HG03095 (cell line): ENCODE measurements at regions not wholly inside any gene's neighbourhood (a gene's known extent, or its start where the extent isn't known, plus 50 kb on each side); places are given as distances from the start of the nearest gene placed in this dataset.

Source experiments
- ATAC-seq: cut with Tn5 transposase; IDR thresholded peaks from one replicate; pipeline ENCODE4 v1.9.1; 2021; ENCODE audit warnings: moderate library complexity; ENCODE audit not compliant: unreplicated experiment

DNA sequence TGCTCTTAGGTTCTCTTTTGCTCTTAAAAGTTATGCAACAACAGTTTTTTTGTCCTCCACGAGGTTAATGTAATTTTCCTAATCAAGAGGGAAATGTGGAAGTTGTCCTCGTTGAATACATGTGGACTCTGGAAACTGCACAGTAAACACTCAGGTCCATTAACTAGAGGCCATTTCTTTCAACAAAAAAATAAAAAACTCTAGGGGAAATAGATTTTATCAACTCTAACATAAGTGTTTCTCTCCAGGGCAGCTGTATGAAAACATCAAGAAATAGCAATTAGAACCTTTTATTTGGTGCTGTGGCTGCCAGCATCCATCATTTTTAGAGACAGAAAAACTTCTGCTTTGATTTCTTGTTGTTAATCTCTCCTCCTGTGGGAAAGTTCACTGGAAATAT, 288.6 kb downstream of the ICE1 start:
- no peak for ATAC-seq

GRCh38 chr5:5710471-5710870, 288.0 kb downstream of the ICE1 start:
- ATAC-seq: no peak

- no peak for ATAC-seq
Observed at GRCh38 chr5:5708367-5708919, 286.0 kb downstream of the ICE1 start.

GRCh38 chr5:5705010-5705409, 282.5 kb downstream of the ICE1 start:
- ATAC-seq: no peak

DNA sequence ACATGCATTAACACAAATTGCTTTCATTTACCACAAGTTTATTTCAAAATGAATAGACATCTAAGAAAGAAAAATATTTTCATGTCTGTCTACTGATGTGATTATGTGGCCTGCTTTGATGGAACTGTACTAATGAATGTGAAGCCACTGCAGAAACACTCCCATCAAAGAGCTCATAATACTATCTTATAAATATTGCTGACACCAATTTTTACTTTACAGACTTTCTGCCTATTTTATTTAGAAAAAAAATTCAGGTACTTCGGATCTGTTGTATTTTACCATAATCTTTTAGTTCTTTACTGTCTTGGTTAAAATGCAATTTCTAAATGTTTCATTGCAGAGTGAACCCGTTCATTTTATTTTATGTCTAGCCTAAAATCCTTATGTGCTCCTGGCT, 281.9 kb downstream of the ICE1 start:
- no peak for ATAC-seq

DNA sequence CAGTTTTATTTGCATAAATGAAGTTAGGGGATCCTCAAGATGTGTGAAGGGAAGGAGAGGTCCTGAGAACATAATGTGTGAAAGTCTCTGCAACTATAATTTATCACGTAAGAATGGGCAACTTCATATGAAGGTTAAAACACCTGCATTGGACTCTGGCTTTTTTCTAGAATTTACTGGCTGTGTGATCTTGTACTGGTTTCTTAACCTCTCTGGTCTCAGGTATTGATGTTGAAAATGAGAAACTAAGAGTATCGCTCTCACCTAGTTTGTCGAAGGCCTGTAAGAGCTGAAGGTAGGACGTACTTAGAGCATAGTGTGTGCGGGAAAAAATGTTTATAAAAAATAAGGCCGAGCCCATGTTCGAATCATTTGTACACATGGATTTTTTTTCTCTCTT, 280.5 kb downstream of the ICE1 start:
- no peak for ATAC-seq

- ATAC-seq: no peak
Observed at GRCh38 chr5:5700549-5700948, 278.1 kb downstream of the ICE1 start.

DNA sequence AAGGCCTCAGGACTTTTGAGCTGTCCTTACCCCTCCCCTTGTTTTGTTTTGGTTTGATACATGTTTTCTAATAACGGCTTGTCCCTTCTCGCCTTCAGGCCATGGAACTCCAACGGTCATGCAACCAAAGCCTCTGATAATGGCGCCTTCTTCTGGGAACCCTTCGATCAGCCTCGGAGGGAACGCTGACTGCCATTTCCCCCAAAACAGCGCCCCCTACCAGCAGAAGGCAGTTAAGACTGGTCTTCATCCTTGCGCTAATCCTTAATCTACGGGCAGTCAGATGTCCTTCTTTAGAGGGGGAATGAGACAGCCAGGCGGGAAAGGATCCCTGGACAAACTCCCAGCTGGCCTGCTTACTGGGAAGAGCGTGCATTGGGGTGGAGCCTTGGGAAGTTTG, 276.6 kb downstream of the ICE1 start:
- no peak for ATAC-seq

DNA sequence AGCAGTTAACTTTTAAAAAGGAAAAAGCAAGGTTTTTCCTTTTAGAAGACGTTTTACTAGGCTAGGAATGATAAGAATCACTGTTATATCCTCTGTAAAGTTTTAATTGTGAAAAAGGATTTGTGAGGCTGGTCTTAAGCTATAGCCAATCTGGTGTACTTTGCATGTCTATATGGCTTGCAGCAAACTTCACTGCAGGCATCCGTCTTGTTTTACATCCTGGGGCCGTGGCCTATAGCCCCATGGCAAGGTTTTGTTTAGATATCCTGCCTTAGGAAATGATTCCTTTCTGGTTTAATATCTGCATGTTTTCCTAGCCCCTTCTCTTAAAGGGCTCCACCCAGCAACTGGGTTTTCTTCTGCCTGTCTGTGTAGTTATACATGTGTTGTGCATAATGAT, 272.8 kb downstream of the ICE1 start:
- ATAC-seq: no peak

DNA sequence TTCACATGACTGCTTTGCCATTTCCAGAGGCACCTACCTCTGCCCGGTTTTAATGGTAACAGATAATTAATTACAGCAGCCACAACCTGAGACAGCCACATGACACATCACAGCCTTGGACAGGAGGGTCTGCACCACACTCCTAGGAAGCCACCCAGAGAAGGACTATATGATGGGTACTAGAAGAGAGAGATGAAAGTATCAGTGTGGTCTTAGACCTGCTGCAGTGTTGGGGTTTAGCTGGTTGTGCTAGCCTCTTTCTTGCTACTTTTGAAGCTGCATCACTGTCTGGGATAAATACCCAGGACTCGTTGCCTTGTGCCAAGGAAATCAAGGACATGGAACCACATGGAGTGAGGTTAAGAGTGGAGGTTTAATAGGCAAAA, 266.4 kb downstream of the ICE1 start:
- ATAC-seq: no peak

DNA sequence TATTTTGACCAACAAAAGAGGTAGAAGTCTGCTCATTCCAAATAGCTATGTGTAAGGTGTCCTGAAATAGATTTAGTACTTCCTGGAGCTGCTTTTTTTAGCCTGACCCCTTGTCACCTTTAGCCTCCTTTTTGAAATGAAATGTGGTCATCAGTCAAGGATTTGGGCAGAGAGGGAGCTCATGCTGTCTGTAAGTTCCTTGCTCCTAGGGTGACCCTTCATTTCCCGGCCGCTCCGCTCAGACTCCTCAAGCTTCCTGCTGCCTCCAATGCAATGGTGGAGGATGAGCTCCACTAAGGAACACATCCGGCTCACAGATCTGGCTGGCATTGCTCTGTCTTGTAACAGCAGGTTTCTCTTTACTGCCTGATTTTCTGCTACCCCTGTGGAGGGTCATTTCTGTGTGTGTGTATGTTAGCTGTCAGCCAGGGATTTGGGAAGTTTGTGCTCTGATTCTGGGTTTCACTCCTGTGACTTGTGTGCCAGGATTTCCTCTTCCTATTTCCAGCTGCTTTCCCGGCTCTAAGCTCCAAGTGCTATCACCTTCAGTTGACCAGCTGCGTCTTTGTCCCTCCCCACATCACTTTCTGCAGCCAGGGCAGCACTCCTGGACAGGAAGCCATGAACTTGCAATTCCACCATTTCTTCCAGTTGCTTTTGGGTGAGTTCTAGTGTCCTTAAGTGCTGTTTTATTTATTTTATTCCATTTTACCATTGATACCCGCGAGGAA, 265.9 kb downstream of the ICE1 start:
- ATAC-seq: no peak

GRCh38 chr5:5687113-5687512, 264.6 kb downstream of the ICE1 start:
- ATAC-seq: no peak

GRCh38 chr5:5686356-5686755, 263.9 kb downstream of the ICE1 start:
- no peak for ATAC-seq

DNA sequence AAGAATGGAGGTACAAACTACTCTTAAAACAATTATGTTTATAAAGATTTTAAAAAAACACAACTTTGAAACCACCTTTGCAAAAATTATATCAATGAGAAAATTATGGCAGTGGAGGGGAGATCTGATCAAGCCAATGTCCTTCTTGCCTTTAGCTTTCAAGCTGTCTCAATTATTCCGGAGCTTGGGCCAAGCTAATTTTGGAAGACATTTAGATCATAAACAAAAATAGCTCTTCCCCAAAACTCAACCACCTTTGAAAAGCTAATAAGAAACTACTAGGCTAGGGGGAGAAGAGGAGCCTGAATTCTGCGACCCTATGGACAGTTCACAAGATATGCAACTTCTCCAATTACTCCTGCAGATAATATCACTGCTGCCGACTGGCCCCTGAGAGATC, 263.3 kb downstream of the ICE1 start:
- ATAC-seq: no peak

DNA sequence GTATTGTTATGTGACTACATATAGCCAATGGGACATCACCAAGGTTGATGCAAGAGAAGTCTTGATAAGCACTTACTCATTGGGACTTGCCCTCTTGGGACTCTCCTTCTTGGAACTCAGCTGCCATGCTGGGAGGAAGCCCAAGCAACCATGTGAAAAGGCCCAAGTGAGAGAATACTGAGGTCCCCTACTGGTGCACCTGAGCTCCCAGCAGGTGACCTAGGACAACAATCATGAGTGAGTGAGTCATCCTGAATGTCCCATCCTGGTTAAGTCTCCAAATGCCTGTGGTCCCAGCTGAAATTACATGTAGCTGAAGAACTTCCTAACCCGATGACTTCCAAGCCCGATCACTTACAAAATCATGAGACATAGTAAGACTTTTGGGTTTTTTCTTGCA, 260.7 kb downstream of the ICE1 start:
- no peak for ATAC-seq

DNA sequence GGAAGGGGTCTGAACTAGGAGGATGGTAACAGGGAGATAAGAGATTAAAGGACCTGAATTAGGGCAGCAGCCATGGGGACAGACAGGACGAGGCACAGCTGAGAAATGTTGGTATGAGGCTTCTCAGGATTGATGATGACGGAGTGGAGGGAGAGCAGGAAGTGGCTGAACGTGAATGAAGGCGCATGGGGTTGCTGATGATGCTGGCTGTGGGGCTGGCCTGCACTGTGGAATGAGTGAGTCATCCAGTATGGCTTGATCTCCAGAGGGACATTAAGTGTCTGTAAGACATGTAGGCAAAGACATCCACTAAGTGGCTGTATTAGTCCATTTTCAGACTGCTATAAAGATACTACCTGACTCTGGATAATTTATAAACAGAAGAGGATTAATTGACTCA, 256.4 kb downstream of the ICE1 start:
- ATAC-seq: no peak

DNA sequence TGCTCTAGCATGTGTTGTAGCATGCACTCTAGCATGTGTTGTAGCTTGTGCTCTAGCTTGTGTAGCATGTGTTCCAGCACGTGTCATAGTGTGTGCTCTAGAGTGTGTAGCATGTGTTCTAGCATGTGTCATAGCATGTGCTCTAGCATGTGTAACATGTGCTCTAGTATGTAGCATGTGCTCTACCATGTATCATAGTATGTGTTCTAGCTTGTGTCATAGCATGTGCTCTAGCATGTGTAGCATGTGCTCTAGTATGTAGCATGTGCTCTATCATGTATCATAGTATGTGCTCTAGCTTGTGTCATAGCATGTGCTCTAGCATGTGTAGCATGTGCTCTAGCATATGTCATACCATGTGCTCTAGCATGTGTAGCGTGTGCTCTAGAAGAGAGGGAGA, 255.3 kb downstream of the ICE1 start:
- no peak for ATAC-seq

DNA sequence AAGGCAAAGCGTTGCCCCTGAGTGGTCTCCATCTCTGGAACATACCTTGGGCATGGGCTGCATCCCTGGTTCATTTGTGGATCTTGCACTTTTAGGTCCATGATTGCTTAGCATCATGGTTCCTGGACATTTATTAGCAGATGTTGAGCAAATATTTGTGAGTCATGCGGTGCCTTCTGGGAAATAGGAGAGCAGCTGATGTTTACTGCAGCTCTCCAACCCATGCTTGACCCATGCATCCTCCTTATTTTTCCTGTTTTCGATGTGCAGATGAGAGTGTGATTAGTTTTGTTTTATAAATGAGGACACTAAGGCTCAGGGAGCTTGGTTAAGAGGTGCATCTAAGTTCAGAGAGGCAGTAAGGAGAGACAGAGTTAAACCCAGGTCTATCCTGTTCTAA, 253.7 kb downstream of the ICE1 start:
- no peak for ATAC-seq

- no peak for ATAC-seq
Observed at GRCh38 chr5:5675511-5675910, 253.0 kb downstream of the ICE1 start.

GRCh38 chr5:5671823-5672222, 249.3 kb downstream of the ICE1 start:
- no peak for ATAC-seq

- no peak for ATAC-seq
Observed at GRCh38 chr5:5667136-5667554, 244.7 kb downstream of the ICE1 start.

DNA sequence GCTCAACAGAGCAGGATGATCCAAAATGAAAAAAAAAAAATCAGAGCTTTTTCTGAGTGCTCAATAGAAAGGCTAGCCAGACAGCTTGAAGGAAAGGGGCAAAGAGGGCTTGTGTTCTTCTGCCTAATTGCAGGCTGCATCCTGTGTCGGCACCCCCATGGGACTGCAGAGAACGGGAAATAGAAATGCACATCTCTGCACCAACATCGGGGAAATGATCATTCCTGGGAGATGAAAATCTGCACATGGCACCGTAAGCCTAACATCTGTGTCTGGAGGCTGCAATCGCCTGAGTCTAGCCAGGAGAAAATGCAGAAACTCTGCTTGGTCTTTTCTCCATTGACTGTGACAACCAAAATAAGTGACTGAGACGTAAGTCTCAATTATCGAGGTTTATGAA, 243.9 kb downstream of the ICE1 start:
- no peak for ATAC-seq

DNA sequence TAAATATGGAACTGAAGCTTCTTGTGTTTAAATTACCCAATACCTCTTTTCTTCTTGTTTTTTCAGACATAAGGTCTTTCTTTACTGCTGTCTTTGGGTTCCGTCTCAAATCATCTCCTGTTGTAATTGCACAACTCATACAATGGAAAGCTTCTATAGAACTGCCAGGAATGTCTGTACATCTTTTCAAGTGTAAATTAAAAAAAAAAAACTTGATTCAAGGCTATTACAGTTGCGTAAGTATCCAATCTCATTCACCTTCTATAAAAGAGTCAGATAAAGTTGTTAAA, 243.5 kb downstream of the ICE1 start:
- ATAC-seq: no peak
